HCT116 (cell line): ENCODE measurements at regions not wholly inside any gene's neighbourhood (a gene's known extent, or its start where the extent isn't known, plus 50 kb on each side); places are given as distances from the start of the nearest gene placed in this dataset.

Source experiments
- ATAC-seq: fragments of 200-7000 bp; cut with Tn5 transposase; 2 replicates; pipeline ENCODE4 v1.9.1; 2020; ENCODE audit warnings: mild to moderate bottlenecking, moderate library complexity
- BruUV-seq: library from RNA; stranded (reverse); fragments of 400-500 nt; replicated peaks from 2 replicates; lab custom pipeline; 2021; lab: Mats Ljungman, UMichigan
- CTCF ChIA-PET: fragments of 300-600 bp; sonication (Branson Sonifier 250); formaldehyde crosslinking; loops from one replicate; lab custom pipeline; 2021; ENCODE audit warnings: antibody characterized with exemption; lab: Charles Lee
- POLR2A ChIA-PET: fragments of 300-600, 350-600 bp; sonication (Branson Sonifier 250); formaldehyde crosslinking; loops from one replicate; lab custom pipeline; 2021; ENCODE audit warnings: antibody characterized with exemption; lab: Charles Lee
- RAD21 ChIA-PET, 2 experiments: fragments of 300-600 bp; sonication (Branson Sonifier 250); formaldehyde crosslinking; loops; one replicate each; lab custom pipeline; 2023; ENCODE audit warnings: low total read pairs in 2 of 2; ENCODE audit not compliant: uncharacterized antibody in 2 of 2, unreplicated experiment in 2 of 2, low non-redundant PET in 1 of 2; lab: Charles Lee
- DNase-seq: peaks from one replicate; pipeline ENCODE4 v3.0.0-alpha.2; 2010; ENCODE audit warnings: low read depth, low spot score
- H2AFZ ChIP-seq: fragments of 200-600 bp; shearing (Covaris generic), sonication (generic); 2 replicates; pipeline ENCODE4 v1.6.1; 2017; ENCODE audit warnings: low read depth, mixed run types, mixed read lengths, antibody characterized with exemption, low read length; ENCODE audit not compliant: poor library complexity, severe bottlenecking
- H3K27ac ChIP-seq: 2 replicates; pipeline ENCODE4 v1.5.1; 2012; ENCODE audit warnings: low read depth, low read length
- H3K27me3 ChIP-seq: fragments of 200-600 bp; sonication (generic); 2 replicates; pipeline ENCODE4 v1.6.1; 2016; ENCODE audit warnings: mixed run types, low read length, mixed read lengths; ENCODE audit not compliant: insufficient read depth
- H3K36me3 ChIP-seq, 2 experiments: fragments of 200-500 bp in 1 of 2; fragments of 200-600 bp in 1 of 2; sonication (Bioruptor generic) in 1 of 2; sonication (generic) in 1 of 2; 2 replicates each; pipeline versions ENCODE4 v1.5.1 to v1.6.1; 2014 to 2016; ENCODE audit warnings: low read length in 2 of 2, inconsistent platforms in 1 of 2, mixed read lengths in 1 of 2, mixed run types in 1 of 2; ENCODE audit not compliant: insufficient read depth in 2 of 2, control insufficient read depth in 1 of 2
- H3K4me1 ChIP-seq, 2 experiments: fragments of 200-600 bp in 1 of 2; sonication (generic) in 1 of 2; 2 replicates each; pipeline versions ENCODE4 v1.5.1 to v1.6.1; 2012 to 2017; ENCODE audit warnings: low read length in 2 of 2, inconsistent platforms in 1 of 2, mild to moderate bottlenecking in 1 of 2, mixed read lengths in 1 of 2, mixed run types in 1 of 2, moderate library complexity in 1 of 2; ENCODE audit not compliant: insufficient read depth in 2 of 2, control insufficient read depth in 1 of 2
- H3K4me2 ChIP-seq: fragments of 200-600 bp; sonication (generic); 2 replicates; pipeline ENCODE4 v1.6.1; 2017; ENCODE audit warnings: mixed run types, low read length, mixed read lengths
- H3K4me3 ChIP-seq, 2 experiments: fragments of 200-600 bp in 1 of 2; sonication (generic) in 1 of 2; replicated peaks in 1 of 2; 2 replicates each; pipeline ENCODE4 v1.5.1; 2011 to 2016; ENCODE audit warnings: low read length in 2 of 2, control low read depth in 1 of 2, low read depth in 1 of 2, mild to moderate bottlenecking in 1 of 2, mixed read lengths in 1 of 2, mixed run types in 1 of 2
- H3K79me2 ChIP-seq: fragments of 200-600 bp; sonication (generic); 2 replicates; pipeline ENCODE4 v1.6.1; 2017; ENCODE audit warnings: mild to moderate bottlenecking, mixed run types, low read length, moderate library complexity, mixed read lengths; ENCODE audit not compliant: insufficient read depth
- H3K9ac ChIP-seq: fragments of 200-600 bp; sonication (generic); 2 replicates; pipeline ENCODE4 v1.6.1; 2016; ENCODE audit warnings: low read length, mixed read lengths
- H3K9me2 ChIP-seq: fragments of 200-600 bp; sonication (generic), shearing (Covaris generic); 2 replicates; pipeline ENCODE4 v1.6.1; 2017; ENCODE audit warnings: mixed run types, mild to moderate bottlenecking, moderate library complexity; ENCODE audit not compliant: insufficient read depth
- H3K9me3 ChIP-seq, 2 experiments: fragments of 200-500 bp in 1 of 2; fragments of 200-600 bp in 1 of 2; sonication (Bioruptor generic) in 1 of 2; sonication (generic) in 1 of 2; 2 replicates each; pipeline ENCODE4 v1.6.1; 2014 to 2017; ENCODE audit warnings: low read length in 2 of 2, mixed read lengths in 2 of 2, inconsistent platforms in 1 of 2, low read depth in 1 of 2, mild to moderate bottlenecking in 1 of 2, mixed run types in 1 of 2, moderate library complexity in 1 of 2; ENCODE audit not compliant: control insufficient read depth in 1 of 2, insufficient read depth in 1 of 2
- H4K20me1 ChIP-seq: fragments of 200-600 bp; sonication (generic), shearing (Covaris generic); 2 replicates; pipeline ENCODE4 v1.6.1; 2017; ENCODE audit warnings: mixed run types, mild to moderate bottlenecking, moderate library complexity; ENCODE audit not compliant: insufficient read depth
- CEBPB ChIP-seq: IDR thresholded peaks from 2 replicates; pipeline ENCODE4 v1.6.1; 2012; ENCODE audit warnings: low read depth
- CTCF ChIP-seq, 3 experiments: fragments of 200-600 bp in 1 of 3; sonication (generic) in 1 of 3; IDR thresholded peaks in 2 of 3; conservative IDR thresholded peaks in 1 of 3; 2 replicates each; pipeline ENCODE4 v1.5.1; 2012 to 2017; ENCODE audit warnings: low read depth in 2 of 3, low read length in 2 of 3, antibody characterized with exemption in 1 of 3, borderline replicate concordance in 1 of 3, control low read depth in 1 of 3, mild to moderate bottlenecking in 1 of 3, mixed read lengths in 1 of 3, mixed run types in 1 of 3, moderate library complexity in 1 of 3; ENCODE audit not compliant: insufficient read depth in 1 of 3
- ELF1 ChIP-seq: IDR thresholded peaks from 2 replicates; pipeline ENCODE4 v1.6.1; 2012; ENCODE audit warnings: low read depth, borderline replicate concordance
- FOSL1 ChIP-seq: IDR thresholded peaks from 2 replicates; pipeline ENCODE4 v1.6.1; 2012; ENCODE audit warnings: low read depth
- JUND ChIP-seq: IDR thresholded peaks from 2 replicates; pipeline ENCODE4 v1.6.1; 2012
- POLR2AphosphoS5 ChIP-seq: IDR thresholded peaks from 2 replicates; pipeline ENCODE4 v1.6.1; 2011; ENCODE audit warnings: mild to moderate bottlenecking, low read depth, low read length, moderate library complexity
- RAD21 ChIP-seq: IDR thresholded peaks from 2 replicates; pipeline ENCODE4 v1.6.1; 2012; ENCODE audit warnings: low read depth, mild to moderate bottlenecking
- SIN3A ChIP-seq: IDR thresholded peaks from 2 replicates; pipeline ENCODE4 v1.6.1; 2012; ENCODE audit warnings: low read depth
- TCF7L2 ChIP-seq: IDR thresholded peaks from 2 replicates; pipeline ENCODE4 v1.7.0; 2011; ENCODE audit warnings: borderline replicate concordance, inconsistent platforms; ENCODE audit not compliant: insufficient read depth, insufficient read length; ENCODE audit errors: extremely low read depth
- ZBTB33 ChIP-seq: IDR thresholded peaks from 2 replicates; pipeline ENCODE4 v1.6.1; 2011; ENCODE audit warnings: mild to moderate bottlenecking, low read length, moderate library complexity; ENCODE audit not compliant: insufficient replicate concordance; ENCODE audit errors: extremely low read depth
- ZFX ChIP-seq: fragments of 450-650 bp; IDR thresholded peaks from 2 replicates; pipeline ENCODE4 v1.6.1; 2017
- ZNF274 ChIP-seq: fragments of 200-500 bp; sonication (Bioruptor generic); IDR thresholded peaks from 2 replicates; pipeline ENCODE4 v1.6.1; 2014; ENCODE audit warnings: mild to moderate bottlenecking, low read depth, low read length, inconsistent platforms
- intact Hi-C: fragments of 100-400 bp; cut with micrococcal nuclease; formaldehyde crosslinking; loops from 2 replicates; pipeline ENCODE4 v1.10.0; 2022
- TF ChIP-seq, protein P1 (sequence below): IDR thresholded peaks from 2 replicates; pipeline ENCODE4 v1.6.1; 2012

- RAD21 ChIA-PET, result no interaction called here
- H2AFZ ChIP-seq, result no peak overlapping the region
- H3K4me1 ChIP-seq, result no peaks in the 10 kb centered on the region
- H3K79me2 ChIP-seq, result no peaks in the 10 kb centered on the region
- H3K9ac ChIP-seq, result no peak overlapping the region
- POLR2A ChIA-PET, result no interaction called here
- no peak overlapping the region for H3K27ac ChIP-seq
- H4K20me1 ChIP-seq, result no peaks in the 10 kb centered on the region
- CTCF ChIA-PET, result no interaction called here
- no peak for ATAC-seq
- H3K9me3 ChIP-seq, result no peaks in the 10 kb centered on the region
- 0 out of 2 replicates have a peak, but pooled peaks cover 3% of the 10 kb centered on the region for H3K27me3 ChIP-seq
- intact Hi-C loops, result no loop called here
- no peaks in the 10 kb centered on the region for H3K36me3 ChIP-seq
- BruUV-seq, result no TSS peak
- DNase-seq, result no peak
- H3K4me3 ChIP-seq, result no peak overlapping the region
- H3K4me2 ChIP-seq, result no peak overlapping the region
- no peak for TF ChIP-seq ZNF274
- TF ChIP-seq FOSL1, result no peak
- no peaks in the 10 kb centered on the region for H3K9me2 ChIP-seq
These were observed 370.3 kb upstream of the OPRM1 start for GRCh38 chr6:153668758-153669157.

DNA sequence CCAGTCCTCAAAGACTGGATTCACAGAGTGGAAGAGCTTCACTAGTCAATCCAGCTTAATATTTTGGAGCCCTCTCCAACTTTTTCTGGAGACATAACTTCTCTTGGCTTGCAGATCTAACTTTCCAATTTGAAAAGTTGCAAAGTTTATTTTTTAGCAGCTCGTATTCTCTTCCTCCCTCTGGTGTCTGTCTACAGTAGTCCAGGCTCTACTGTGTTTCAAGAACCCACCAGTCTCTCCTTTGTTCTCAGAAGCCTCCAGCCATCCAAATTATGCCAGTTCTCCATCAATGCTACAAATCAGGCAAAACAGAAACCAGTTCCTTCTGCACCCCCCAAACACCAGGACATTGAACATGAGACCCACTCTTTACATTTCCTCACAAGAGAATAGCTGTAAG lies 376.1 kb upstream of the OPRM1 start:
- no peak overlapping the region for H2AFZ ChIP-seq
- no peaks in the 10 kb centered on the region for H3K9me3 ChIP-seq
- H3K4me2 ChIP-seq, result no peak overlapping the region
- no peak overlapping the region for H3K9ac ChIP-seq
- H3K36me3 ChIP-seq, result no peaks in the 10 kb centered on the region
- H3K9me2 ChIP-seq, result no peaks in the 10 kb centered on the region
- DNase-seq (no peak), ATAC-seq (no peak)
- no peak overlapping the region for H3K4me3 ChIP-seq
- CTCF ChIA-PET, result interaction anchor here (1.1 kb wide), 1 partner anchor 15 kb away, joined by 3 read pairs; no protein-coding TSS in a partner anchor
- RAD21 ChIA-PET, result interaction anchor here in 1 of 2 experiments (0.7 kb wide), 1 partner anchor 145 kb away, joined by 3 read pairs; no protein-coding TSS in a partner anchor
- no peaks in the 10 kb centered on the region for H4K20me1 ChIP-seq
- H3K27me3 ChIP-seq, result no peaks in the 10 kb centered on the region
- H3K79me2 ChIP-seq, result no peaks in the 10 kb centered on the region
- no peaks in the 10 kb centered on the region for H3K4me1 ChIP-seq
- H3K27ac ChIP-seq, result no peak overlapping the region
- no TSS peak for BruUV-seq
- intact Hi-C loops, result no loop called here
- POLR2A ChIA-PET, result no interaction called here
- TF ChIP-seq, protein P1, sequence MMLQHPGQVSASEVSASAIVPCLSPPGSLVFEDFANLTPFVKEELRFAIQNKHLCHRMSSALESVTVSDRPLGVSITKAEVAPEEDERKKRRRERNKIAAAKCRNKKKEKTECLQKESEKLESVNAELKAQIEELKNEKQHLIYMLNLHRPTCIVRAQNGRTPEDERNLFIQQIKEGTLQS, result no peak
- no peak for TF ChIP-seq ZBTB33
- TF ChIP-seq JUND, result no peak
- no peak for TF ChIP-seq TCF7L2
- no peak for TF ChIP-seq CEBPB
- TF ChIP-seq CTCF (IDR thresholded peaks at IDR 0.05 in 2 of 3, conservative IDR thresholded peaks at IDR 0.05 in 1 of 3; ENCODE audit: borderline replicate concordance in 1 of 3, insufficient read depth in 1 of 3, low read depth in 2 of 3, low read length in 2 of 3), result no peak; a peak in 1 of 6 replicates
- TF ChIP-seq POLR2AphosphoS5, result no peak
- TF ChIP-seq SIN3A, result no peak
- no peak for TF ChIP-seq FOSL1
- no peak for TF ChIP-seq ZNF274
- no peak for TF ChIP-seq ZFX
- no peak for TF ChIP-seq ELF1
- no peak for TF ChIP-seq RAD21
